Loucy (cell line): ENCODE measurements at regions not wholly inside any gene's neighbourhood (a gene's known extent, or its start where the extent isn't known, plus 50 kb on each side); places are given as distances from the start of the nearest gene placed in this dataset.

Source experiments
- H2AFZ ChIP-seq: fragments of 200-600 bp; sonication (generic); 2 replicates; pipeline ENCODE4 v1.6.0; 2016; ENCODE audit warnings: antibody characterized with exemption, mild to moderate bottlenecking, low read length, moderate library complexity
- H3F3A ChIP-seq: fragments of 200-600 bp; 2 replicates; pipeline ENCODE4 v1.6.0; 2016; ENCODE audit warnings: antibody characterized with exemption, low read depth, mild to moderate bottlenecking
- H3K27me3 ChIP-seq: fragments of 200-600 bp; sonication (generic); 2 replicates; pipeline ENCODE4 v1.6.1; 2014; ENCODE audit warnings: low read length, mild to moderate bottlenecking; ENCODE audit not compliant: insufficient read depth, poor library complexity, severe bottlenecking
- H3K36me3 ChIP-seq: fragments of 200-600 bp; sonication (generic); 2 replicates; pipeline ENCODE4 v1.6.1; 2016; ENCODE audit warnings: low read length; ENCODE audit not compliant: insufficient read depth
- H3K4me1 ChIP-seq: fragments of 200-600 bp; sonication (generic); 2 replicates; pipeline ENCODE4 v1.5.1; 2014; ENCODE audit warnings: low read length, mild to moderate bottlenecking; ENCODE audit not compliant: insufficient read depth, poor library complexity, severe bottlenecking
- H3K4me2 ChIP-seq: fragments of 200-600 bp; sonication (generic); 2 replicates; pipeline ENCODE4 v1.6.0; 2014; ENCODE audit warnings: antibody characterized with exemption, low read length, low read depth, mild to moderate bottlenecking; ENCODE audit not compliant: poor library complexity, severe bottlenecking
- H3K4me3 ChIP-seq: fragments of 200-600 bp; sonication (generic); 2 replicates; pipeline ENCODE4 v1.5.1; 2014; ENCODE audit warnings: low read length, mild to moderate bottlenecking, mixed read lengths; ENCODE audit not compliant: poor library complexity, severe bottlenecking
- H3K79me2 ChIP-seq: fragments of 200-600 bp; sonication (generic); 2 replicates; pipeline ENCODE4 v1.6.1; 2014; ENCODE audit warnings: low read length; ENCODE audit not compliant: insufficient read depth
- H3K9ac ChIP-seq: fragments of 200-600 bp; sonication (generic); 2 replicates; pipeline ENCODE4 v1.6.0; 2014; ENCODE audit warnings: mild to moderate bottlenecking, low read depth, low read length, moderate library complexity; ENCODE audit not compliant: poor library complexity, severe bottlenecking
- H3K9me2 ChIP-seq: fragments of 200-600 bp; sonication (generic); replicated peaks from 2 replicates; pipeline ENCODE4 v1.6.1; 2016; ENCODE audit warnings: low read depth, low read length, mixed read lengths
- H3K9me3 ChIP-seq: fragments of 200-600 bp; sonication (generic); 2 replicates; pipeline ENCODE4 v1.6.1; 2014; ENCODE audit warnings: mild to moderate bottlenecking, antibody characterized with exemption, low read length, low read depth; ENCODE audit not compliant: insufficient read depth
- H4K20me1 ChIP-seq: fragments of 200-600 bp; sonication (generic); 2 replicates; pipeline ENCODE4 v1.6.0; 2014; ENCODE audit warnings: antibody characterized with exemption, low read length, mild to moderate bottlenecking; ENCODE audit not compliant: insufficient read depth, poor library complexity, severe bottlenecking
- EZH2phosphoT487 ChIP-seq: fragments of 200-600 bp; IDR thresholded peaks from 2 replicates; pipeline ENCODE4 v1.6.1; 2018; ENCODE audit warnings: antibody characterized with exemption, mild to moderate bottlenecking, moderate library complexity, borderline replicate concordance
- TF ChIP-seq, protein P1 (sequence below): fragments of 200-600 bp; sonication (generic); conservative IDR thresholded peaks from 2 replicates; pipeline ENCODE4 v1.5.1; 2014; ENCODE audit warnings: mild to moderate bottlenecking, antibody characterized with exemption, low read length

DNA sequence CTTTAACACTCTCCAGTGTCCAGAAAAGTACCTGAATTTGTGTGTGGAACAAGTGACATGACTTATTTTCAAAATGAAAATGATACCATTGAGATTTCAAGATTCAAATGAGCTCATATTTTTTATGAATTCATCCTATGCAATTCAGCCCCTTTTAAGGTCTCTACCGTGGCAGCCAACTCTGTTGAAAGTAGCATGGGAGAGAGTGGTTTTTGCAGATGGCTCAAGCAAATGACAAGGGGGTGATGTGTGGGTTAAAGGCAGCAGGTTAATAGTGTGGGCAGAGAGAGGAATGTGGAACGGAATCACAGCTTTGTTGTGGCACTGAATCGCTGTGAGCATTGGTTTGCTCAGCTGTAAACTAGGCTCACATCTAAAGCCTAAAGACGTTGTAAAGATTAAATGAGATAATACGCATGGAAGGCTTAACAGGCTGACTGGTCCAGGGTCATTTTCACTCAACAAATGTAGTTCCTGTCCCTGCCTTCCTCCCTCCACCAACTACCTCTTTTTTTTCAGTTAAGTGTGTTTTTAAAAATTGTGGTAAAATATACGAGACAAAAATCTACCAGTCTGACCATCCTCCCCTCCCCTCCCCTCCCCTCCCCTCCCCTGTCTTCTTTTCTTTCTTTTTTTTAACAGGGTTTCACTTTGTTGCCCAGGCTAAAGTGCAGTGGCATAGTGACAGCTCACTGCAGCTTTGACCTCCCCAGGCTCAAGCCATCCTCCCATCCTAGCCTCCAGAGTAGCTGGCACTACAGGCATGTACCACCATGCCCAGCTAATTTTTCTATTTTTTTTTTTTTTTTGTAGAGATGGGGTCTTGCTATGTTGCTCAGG is 114.7 kb upstream of the ZNF217 start:
- Histone ChIP-seq H3K36me3 (no peaks in the 10 kb centered on the region), H3K4me1 (peaks cover 34% of the 10 kb centered on the region), H2AFZ (0 out of 2 replicates have a peak overlapping the region, but pooled peaks have one; percentile 29), H3K9ac (peak overlapping the region; percentile 61), H3K4me2 (peak overlapping the region; percentile 78), H3K4me3 (peak overlapping the region; percentile 61), H3K9me2 (no peaks in the 10 kb centered on the region), H3K9me3 (no peaks in the 10 kb centered on the region), H4K20me1 (no peaks in the 10 kb centered on the region), H3K79me2 (no peaks in the 10 kb centered on the region), H3K27me3 (no peaks in the 10 kb centered on the region), H3F3A (peaks cover 19% of the 10 kb centered on the region)
- TF ChIP-seq, protein P1, sequence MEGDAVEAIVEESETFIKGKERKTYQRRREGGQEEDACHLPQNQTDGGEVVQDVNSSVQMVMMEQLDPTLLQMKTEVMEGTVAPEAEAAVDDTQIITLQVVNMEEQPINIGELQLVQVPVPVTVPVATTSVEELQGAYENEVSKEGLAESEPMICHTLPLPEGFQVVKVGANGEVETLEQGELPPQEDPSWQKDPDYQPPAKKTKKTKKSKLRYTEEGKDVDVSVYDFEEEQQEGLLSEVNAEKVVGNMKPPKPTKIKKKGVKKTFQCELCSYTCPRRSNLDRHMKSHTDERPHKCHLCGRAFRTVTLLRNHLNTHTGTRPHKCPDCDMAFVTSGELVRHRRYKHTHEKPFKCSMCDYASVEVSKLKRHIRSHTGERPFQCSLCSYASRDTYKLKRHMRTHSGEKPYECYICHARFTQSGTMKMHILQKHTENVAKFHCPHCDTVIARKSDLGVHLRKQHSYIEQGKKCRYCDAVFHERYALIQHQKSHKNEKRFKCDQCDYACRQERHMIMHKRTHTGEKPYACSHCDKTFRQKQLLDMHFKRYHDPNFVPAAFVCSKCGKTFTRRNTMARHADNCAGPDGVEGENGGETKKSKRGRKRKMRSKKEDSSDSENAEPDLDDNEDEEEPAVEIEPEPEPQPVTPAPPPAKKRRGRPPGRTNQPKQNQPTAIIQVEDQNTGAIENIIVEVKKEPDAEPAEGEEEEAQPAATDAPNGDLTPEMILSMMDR: no peak
- TF ChIP-seq EZH2phosphoT487: peak; percentile 52; the same call in 1 of the 2 replicates

DNA sequence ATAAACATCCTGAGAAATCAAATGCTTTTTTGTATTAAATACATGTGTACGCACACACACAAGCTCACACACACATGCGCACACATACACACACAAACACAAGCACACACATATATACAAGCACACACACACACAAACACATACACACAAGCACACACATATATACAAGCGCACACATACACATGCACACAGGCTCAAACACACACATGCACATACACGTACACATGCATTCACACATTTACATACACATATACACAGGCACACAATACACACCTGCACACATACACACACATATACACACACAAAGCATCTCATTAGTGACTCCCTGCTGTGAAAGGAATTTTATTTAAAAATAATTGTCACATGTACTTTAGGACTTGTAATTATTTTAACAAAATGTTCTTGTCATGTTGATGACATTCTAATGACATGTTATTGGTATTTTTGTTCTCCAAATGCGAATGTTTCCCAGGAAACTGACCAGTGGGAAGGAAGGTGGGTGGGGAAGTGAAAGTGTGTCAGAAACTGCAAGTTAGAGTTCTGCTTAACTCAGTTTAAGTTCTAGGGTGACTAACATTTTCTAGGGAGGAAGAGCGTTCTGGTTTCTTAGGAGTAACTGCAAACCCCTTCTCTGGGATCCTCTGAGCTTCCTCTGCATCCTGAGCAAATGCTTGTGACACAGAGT is 113.9 kb upstream of the ZNF217 start:
- H3F3A ChIP-seq: peaks cover 19% of the 10 kb centered on the region
- no peaks in the 10 kb centered on the region for H3K36me3 ChIP-seq
- peak overlapping the region; percentile 64; the same call in 1 of the 2 replicates for H2AFZ ChIP-seq
- peak overlapping the region; percentile 78 for H3K4me2 ChIP-seq
- H3K9me3 ChIP-seq: no peaks in the 10 kb centered on the region
- no peaks in the 10 kb centered on the region for H3K9me2 ChIP-seq
- peaks cover 34% of the 10 kb centered on the region for H3K4me1 ChIP-seq
- TF ChIP-seq, protein P1: no peak
- TF ChIP-seq EZH2phosphoT487: no peak
- H3K27me3 ChIP-seq: no peaks in the 10 kb centered on the region
- peak overlapping the region; percentile 61 for H3K4me3 ChIP-seq
- no peaks in the 10 kb centered on the region for H3K79me2 ChIP-seq
- H4K20me1 ChIP-seq: no peaks in the 10 kb centered on the region
- H3K9ac ChIP-seq: peak overlapping the region; percentile 61

DNA sequence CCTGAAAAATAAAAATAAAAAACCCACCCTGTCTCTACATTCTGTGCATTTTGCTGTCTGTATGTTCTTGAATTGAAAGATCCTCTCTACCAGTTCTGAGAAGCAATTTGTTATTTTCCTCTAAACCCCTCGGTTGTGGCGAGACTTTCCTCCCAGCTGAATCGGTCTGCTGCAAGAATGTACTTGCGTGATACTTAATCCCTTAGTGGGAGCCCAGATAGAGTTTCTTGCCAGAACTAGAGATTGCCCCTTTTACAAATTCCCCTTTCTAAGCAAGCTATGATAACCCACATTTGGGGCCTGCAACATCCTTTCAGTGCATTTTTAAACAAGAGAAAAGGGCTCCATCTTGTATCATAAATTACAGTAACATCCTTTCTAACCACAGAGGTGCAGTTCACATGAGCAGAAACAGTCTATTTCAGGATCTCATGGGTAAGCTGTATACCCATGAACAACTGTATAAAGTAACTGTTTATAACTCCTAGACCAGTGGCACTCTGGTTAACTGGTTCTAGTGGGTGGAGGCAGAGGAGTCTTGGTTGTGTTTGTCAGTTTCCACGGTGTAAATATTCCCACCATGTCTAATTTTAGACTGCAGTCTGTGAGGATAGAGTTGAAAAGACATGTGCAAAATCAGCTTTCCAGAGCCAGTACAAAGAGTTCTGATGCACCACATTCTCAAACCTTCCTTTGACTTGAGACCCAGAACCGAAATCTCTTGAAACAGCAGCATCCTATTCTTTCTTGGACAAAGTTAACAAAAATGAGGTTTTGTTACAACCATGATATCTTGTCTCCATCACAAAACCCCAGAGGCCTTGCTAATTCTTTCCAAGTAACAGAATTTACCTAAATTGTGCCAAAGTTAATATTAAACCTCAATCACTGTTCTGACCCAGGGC is 113.1 kb upstream of the ZNF217 start:
- H3K4me2 ChIP-seq: peak overlapping the region; percentile 78
- H3K79me2 ChIP-seq: no peaks in the 10 kb centered on the region
- no peaks in the 10 kb centered on the region for H3K9me2 ChIP-seq
- H3K9ac ChIP-seq: peak overlapping the region; percentile 61
- H3K27me3 ChIP-seq: no peaks in the 10 kb centered on the region
- H3K4me1 ChIP-seq: peaks cover 36% of the 10 kb centered on the region
- H3K36me3 ChIP-seq: no peaks in the 10 kb centered on the region
- peak overlapping the region; percentile 64 for H2AFZ ChIP-seq
- peak overlapping the region; percentile 39 for H3K4me3 ChIP-seq
- H3F3A ChIP-seq: peaks cover 19% of the 10 kb centered on the region
- TF ChIP-seq, protein P1: no peak
- TF ChIP-seq EZH2phosphoT487: no peak
- H3K9me3 ChIP-seq: no peaks in the 10 kb centered on the region
- no peaks in the 10 kb centered on the region for H4K20me1 ChIP-seq
